DND-41 (cell line): ENCODE measurements at regions not wholly inside any gene's neighbourhood (a gene's known extent, or its start where the extent isn't known, plus 50 kb on each side); places are given as distances from the start of the nearest gene placed in this dataset.

Source experiments
- ATAC-seq: fragments of 200-7000 bp; cut with Tn5 transposase; 3 replicates; pipeline ENCODE4 v1.9.1; 2021; ENCODE audit warnings: low read depth; ENCODE audit not compliant: insufficient read depth
- DNase-seq: peaks from one replicate; pipeline ENCODE4 v3.0.0-alpha.2; 2020
- H2AFZ ChIP-seq: 2 replicates; pipeline ENCODE4 v1.6.0; 2012; ENCODE audit warnings: low read depth, low read length
- H3K27ac ChIP-seq: 2 replicates; pipeline ENCODE4 v1.5.1; 2012; ENCODE audit warnings: low read length, inconsistent platforms
- H3K27me3 ChIP-seq: fragments of 200-600 bp; sonication (generic); 2 replicates; pipeline ENCODE4 v1.6.0; 2012; ENCODE audit warnings: low read length, mild to moderate bottlenecking, inconsistent platforms; ENCODE audit not compliant: insufficient read depth, poor library complexity
- H3K36me3 ChIP-seq: 2 replicates; pipeline ENCODE4 v1.5.1; 2012; ENCODE audit warnings: low read length, inconsistent platforms; ENCODE audit not compliant: insufficient read depth
- H3K4me1 ChIP-seq: 2 replicates; pipeline ENCODE4 v1.5.1; 2012; ENCODE audit warnings: mild to moderate bottlenecking, low read length; ENCODE audit not compliant: insufficient read depth
- H3K4me2 ChIP-seq: 2 replicates; pipeline ENCODE4 v1.6.0; 2012; ENCODE audit warnings: mild to moderate bottlenecking, moderate library complexity, low read length, inconsistent platforms; ENCODE audit not compliant: insufficient read depth
- H3K4me3 ChIP-seq, 2 experiments: fragments of 200-600 bp in 1 of 2; shearing (Covaris generic) in 1 of 2; 2 replicates each; pipeline ENCODE4 v1.5.1; 2012 to 2016; ENCODE audit warnings: inconsistent platforms in 2 of 2, low read length in 2 of 2, mild to moderate bottlenecking in 2 of 2, low read depth in 1 of 2, moderate library complexity in 1 of 2
- H3K79me2 ChIP-seq: 2 replicates; pipeline ENCODE4 v1.6.0; 2012; ENCODE audit warnings: low read length, inconsistent platforms; ENCODE audit not compliant: insufficient read depth
- H3K9ac ChIP-seq: 2 replicates; pipeline ENCODE4 v1.6.0; 2012; ENCODE audit warnings: low read depth, mild to moderate bottlenecking, inconsistent platforms, low read length, moderate library complexity
- H3K9me3 ChIP-seq: 2 replicates; pipeline ENCODE4 v1.5.1; 2012; ENCODE audit warnings: low read length, moderate library complexity, mild to moderate bottlenecking, inconsistent platforms; ENCODE audit not compliant: insufficient read depth, severe bottlenecking
- H4K20me1 ChIP-seq: 2 replicates; pipeline ENCODE4 v1.6.0; 2012; ENCODE audit warnings: low read length; ENCODE audit not compliant: insufficient read depth
- CTCF ChIP-seq: IDR thresholded peaks from 2 replicates; pipeline ENCODE4 v1.5.1; 2012; ENCODE audit warnings: borderline replicate concordance, low read length, moderate library complexity, mild to moderate bottlenecking; ENCODE audit not compliant: poor library complexity, severe bottlenecking; ENCODE audit errors: extremely low read depth
- EZH2 ChIP-seq: IDR thresholded peaks from 3 replicates; pipeline ENCODE4 v1.6.1; 2012; ENCODE audit warnings: borderline replicate concordance, low read depth, mild to moderate bottlenecking, moderate library complexity, low read length, inconsistent platforms; ENCODE audit not compliant: severe bottlenecking

GRCh38 chr4:151811403-151811802, 50.6 kb upstream of the GATB start:
- H3K79me2 ChIP-seq = no peaks in the 10 kb centered on the region
- 0 out of 2 replicates have a peak overlapping the region, but pooled peaks have one; percentile 22 for H3K27ac ChIP-seq
- no peaks in the 10 kb centered on the region for H3K36me3 ChIP-seq
- no peaks in the 10 kb centered on the region for H3K9me3 ChIP-seq
- H3K4me3 ChIP-seq = no peak overlapping the region
- no peak overlapping the region for H3K9ac ChIP-seq
- no peak overlapping the region for H3K4me2 ChIP-seq
- DNase-seq (peak; percentile 9), ATAC-seq (peak; percentile 65)
- H3K4me1 ChIP-seq = peaks cover 13% of the 10 kb centered on the region
- no peak for TF ChIP-seq EZH2
- TF ChIP-seq CTCF = no peak
- no peak overlapping the region for H2AFZ ChIP-seq
- no peaks in the 10 kb centered on the region for H3K27me3 ChIP-seq
- no peaks in the 10 kb centered on the region for H4K20me1 ChIP-seq
